ENCODE measurements at regions not wholly inside any gene's neighbourhood (a gene's known extent, or its start where the extent isn't known, plus 50 kb on each side); places are given as distances from the start of the nearest gene placed in this dataset.

DNA sequence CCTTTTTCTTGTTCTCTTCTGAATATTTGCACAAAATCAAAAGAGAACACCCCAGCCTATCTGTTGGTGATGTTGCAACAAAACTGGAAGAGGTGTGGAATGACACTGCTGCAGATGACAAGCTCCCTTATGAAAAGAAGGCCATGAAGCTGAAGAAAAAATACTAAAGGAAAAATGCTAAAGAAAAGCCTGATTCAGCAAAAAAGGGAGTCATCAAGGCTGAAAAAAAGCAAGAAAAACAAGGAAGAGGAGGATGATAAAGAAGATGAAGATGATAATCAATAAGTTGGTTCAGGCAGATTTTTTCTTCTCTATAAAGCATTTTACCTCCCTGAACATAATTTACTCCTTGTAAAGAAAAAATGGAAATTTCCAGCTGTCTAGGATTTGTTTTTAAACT is 1538.8 kb downstream of the RPA4 start:
- Histone ChIP-seq H3K9ac (ENCODE audit: insufficient read depth in 1 of 2, low read depth in 2 of 2, low read length in 2 of 2) (no peak overlapping the region), H3K4me1 (replicated peaks in 1 of 2; ENCODE audit: control insufficient read depth in 2 of 2, insufficient read depth in 2 of 2, low read length in 2 of 2) (no peaks in the 10 kb centered on the region), H3K4me3 (no peak overlapping the region), H3K9me3 (replicated peaks; ENCODE audit: control insufficient read depth, insufficient read depth, low read depth, low read length) (no peaks in the 10 kb centered on the region), H4K20me1 (replicated peaks; ENCODE audit: control insufficient read depth, insufficient read depth, low read length) (no peaks in the 10 kb centered on the region), H2AFZ (ENCODE audit: low read depth, low read length) (no peak overlapping the region), H3K27ac (ENCODE audit: extremely low read depth, low read depth, low read length) (no peak overlapping the region), H3K36me3 (ENCODE audit: control insufficient read depth, insufficient read depth, low read length) (no peaks in the 10 kb centered on the region), H3K27me3 (ENCODE audit: control insufficient read depth in 2 of 2, insufficient read depth in 2 of 2, low read length in 2 of 2) (no peaks in the 10 kb centered on the region), H3K79me2 (ENCODE audit: control insufficient read depth, insufficient read depth, low read length) (no peaks in the 10 kb centered on the region), H3K4me2 (ENCODE audit: insufficient read depth, low read length) (no peak overlapping the region), H3K9me1 (ENCODE audit: control insufficient read depth, insufficient read depth, low read length) (no peaks in the 10 kb centered on the region)
- ChIA-PET POLR2A (no interaction called here), CTCF (ENCODE audit: low intra/inter-chr PET ratio) (no interaction called here)
- in situ Hi-C loops (cut with MboI) (no loop called here), intact Hi-C loops (cut with micrococcal nuclease) (no loop called here)
- no peak for ATAC-seq
- no peak for DNase-seq (ENCODE audit: extremely low read depth in 1 of 4, low spot score in 3 of 4)
- FAIRE-seq = no peak
- no TSS peak for BruUV-seq (replicated peaks)
- TF ChIP-seq, protein P1, sequence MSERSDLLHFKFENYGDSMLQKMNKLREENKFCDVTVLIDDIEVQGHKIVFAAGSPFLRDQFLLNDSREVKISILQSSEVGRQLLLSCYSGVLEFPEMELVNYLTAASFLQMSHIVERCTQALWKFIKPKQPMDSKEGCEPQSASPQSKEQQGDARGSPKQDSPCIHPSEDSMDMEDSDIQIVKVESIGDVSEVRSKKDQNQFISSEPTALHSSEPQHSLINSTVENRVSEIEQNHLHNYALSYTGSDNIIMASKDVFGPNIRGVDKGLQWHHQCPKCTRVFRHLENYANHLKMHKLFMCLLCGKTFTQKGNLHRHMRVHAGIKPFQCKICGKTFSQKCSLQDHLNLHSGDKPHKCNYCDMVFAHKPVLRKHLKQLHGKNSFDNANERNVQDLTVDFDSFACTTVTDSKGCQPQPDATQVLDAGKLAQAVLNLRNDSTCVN (CRISPR knock-in tag; IDR thresholded peaks at IDR 0.05) = no peak
- TF ChIP-seq, protein P2, sequence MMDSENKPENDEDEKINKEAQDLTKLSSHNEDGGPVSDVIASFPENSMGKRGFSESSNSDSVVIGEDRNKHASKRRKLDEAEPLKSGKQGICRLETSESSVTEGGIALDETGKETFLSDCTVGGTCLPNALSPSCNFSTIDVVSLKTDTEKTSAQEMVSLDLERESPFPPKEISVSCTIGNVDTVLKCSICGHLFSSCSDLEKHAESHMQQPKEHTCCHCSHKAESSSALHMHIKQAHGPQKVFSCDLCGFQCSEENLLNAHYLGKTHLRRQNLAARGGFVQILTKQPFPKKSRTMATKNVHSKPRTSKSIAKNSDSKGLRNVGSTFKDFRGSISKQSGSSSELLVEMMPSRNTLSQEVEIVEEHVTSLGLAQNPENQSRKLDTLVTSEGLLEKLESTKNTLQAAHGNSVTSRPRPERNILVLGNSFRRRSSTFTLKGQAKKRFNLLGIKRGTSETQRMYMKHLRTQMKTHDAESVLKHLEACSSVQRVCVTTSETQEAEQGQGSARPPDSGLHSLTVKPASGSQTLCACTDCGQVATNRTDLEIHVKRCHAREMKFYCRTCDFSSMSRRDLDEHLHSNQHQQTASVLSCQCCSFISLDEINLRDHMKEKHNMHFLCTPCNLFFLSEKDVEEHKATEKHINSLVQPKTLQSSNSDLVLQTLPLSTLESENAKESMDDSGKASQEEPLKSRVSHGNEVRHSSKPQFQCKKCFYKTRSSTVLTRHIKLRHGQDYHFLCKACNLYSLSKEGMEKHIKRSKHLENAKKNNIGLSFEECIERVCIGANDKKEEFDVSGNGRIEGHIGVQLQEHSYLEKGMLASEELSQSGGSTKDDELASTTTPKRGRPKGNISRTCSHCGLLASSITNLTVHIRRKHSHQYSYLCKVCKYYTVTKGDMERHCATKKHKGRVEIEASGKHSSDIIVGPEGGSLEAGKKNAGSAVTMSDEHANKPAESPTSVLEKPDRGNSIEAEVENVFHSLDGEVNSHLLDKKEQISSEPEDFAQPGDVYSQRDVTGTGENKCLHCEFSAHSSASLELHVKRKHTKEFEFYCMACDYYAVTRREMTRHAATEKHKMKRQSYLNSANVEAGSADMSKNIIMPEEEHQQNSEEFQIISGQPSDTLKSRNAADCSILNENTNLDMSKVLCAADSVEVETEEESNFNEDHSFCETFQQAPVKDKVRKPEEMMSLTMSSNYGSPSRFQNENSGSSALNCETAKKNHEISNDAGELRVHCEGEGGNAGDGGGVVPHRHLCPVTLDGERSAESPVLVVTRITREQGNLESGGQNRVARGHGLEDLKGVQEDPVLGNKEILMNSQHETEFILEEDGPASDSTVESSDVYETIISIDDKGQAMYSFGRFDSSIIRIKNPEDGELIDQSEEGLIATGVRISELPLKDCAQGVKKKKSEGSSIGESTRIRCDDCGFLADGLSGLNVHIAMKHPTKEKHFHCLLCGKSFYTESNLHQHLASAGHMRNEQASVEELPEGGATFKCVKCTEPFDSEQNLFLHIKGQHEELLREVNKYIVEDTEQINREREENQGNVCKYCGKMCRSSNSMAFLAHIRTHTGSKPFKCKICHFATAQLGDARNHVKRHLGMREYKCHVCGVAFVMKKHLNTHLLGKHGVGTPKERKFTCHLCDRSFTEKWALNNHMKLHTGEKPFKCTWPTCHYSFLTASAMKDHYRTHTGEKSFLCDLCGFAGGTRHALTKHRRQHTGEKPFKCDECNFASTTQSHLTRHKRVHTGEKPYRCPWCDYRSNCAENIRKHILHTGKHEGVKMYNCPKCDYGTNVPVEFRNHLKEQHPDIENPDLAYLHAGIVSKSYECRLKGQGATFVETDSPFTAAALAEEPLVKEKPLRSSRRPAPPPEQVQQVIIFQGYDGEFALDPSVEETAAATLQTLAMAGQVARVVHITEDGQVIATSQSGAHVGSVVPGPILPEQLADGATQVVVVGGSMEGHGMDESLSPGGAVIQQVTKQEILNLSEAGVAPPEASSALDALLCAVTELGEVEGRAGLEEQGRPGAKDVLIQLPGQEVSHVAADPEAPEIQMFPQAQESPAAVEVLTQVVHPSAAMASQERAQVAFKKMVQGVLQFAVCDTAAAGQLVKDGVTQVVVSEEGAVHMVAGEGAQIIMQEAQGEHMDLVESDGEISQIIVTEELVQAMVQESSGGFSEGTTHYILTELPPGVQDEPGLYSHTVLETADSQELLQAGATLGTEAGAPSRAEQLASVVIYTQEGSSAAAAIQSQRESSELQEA (IDR thresholded peaks at IDR 0.05; ENCODE audit: low read depth) = no peak
- no peak for TF ChIP-seq ZSCAN32 (CRISPR knock-in tag; IDR thresholded peaks at IDR 0.05)
- TF ChIP-seq, protein P3, sequence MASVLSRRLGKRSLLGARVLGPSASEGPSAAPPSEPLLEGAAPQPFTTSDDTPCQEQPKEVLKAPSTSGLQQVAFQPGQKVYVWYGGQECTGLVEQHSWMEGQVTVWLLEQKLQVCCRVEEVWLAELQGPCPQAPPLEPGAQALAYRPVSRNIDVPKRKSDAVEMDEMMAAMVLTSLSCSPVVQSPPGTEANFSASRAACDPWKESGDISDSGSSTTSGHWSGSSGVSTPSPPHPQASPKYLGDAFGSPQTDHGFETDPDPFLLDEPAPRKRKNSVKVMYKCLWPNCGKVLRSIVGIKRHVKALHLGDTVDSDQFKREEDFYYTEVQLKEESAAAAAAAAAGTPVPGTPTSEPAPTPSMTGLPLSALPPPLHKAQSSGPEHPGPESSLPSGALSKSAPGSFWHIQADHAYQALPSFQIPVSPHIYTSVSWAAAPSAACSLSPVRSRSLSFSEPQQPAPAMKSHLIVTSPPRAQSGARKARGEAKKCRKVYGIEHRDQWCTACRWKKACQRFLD (CRISPR knock-in tag; IDR thresholded peaks at IDR 0.05) = no peak
- no peak for TF ChIP-seq ZNF23 (CRISPR knock-in tag; IDR thresholded peaks at IDR 0.05)
- no peak for TF ChIP-seq STAT5A (IDR thresholded peaks at IDR 0.05; ENCODE audit: borderline replicate concordance, low read length)
- TF ChIP-seq C11orf30 (IDR thresholded peaks at IDR 0.05; ENCODE audit: low read depth) = peak; percentile 55; the same call in 1 of the 2 replicates
- no peak for TF ChIP-seq OTX1 (CRISPR knock-in tag; IDR thresholded peaks at IDR 0.05)
- TF ChIP-seq, protein P4, sequence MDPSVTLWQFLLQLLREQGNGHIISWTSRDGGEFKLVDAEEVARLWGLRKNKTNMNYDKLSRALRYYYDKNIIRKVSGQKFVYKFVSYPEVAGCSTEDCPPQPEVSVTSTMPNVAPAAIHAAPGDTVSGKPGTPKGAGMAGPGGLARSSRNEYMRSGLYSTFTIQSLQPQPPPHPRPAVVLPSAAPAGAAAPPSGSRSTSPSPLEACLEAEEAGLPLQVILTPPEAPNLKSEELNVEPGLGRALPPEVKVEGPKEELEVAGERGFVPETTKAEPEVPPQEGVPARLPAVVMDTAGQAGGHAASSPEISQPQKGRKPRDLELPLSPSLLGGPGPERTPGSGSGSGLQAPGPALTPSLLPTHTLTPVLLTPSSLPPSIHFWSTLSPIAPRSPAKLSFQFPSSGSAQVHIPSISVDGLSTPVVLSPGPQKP (CRISPR knock-in tag; IDR thresholded peaks at IDR 0.05) = no peak
- TF ChIP-seq MAFF (IDR thresholded peaks at IDR 0.05; ENCODE audit: low read length) = peak; percentile 60
- no peak for TF ChIP-seq NFIX (CRISPR knock-in tag; IDR thresholded peaks at IDR 0.05; ENCODE audit: low read depth)
- no peak for TF ChIP-seq COPS2 (conservative IDR thresholded peaks at IDR 0.05)
